H9 (cell line): ENCODE measurements at regions not wholly inside any gene's neighbourhood (a gene's known extent, or its start where the extent isn't known, plus 50 kb on each side); places are given as distances from the start of the nearest gene placed in this dataset.
A peak's percentile ranks its signal among the peaks of the same experiment; 100 is the strongest.

Experiments used
- DNase-seq: peaks from one replicate; pipeline ENCODE4 v3.0.0-alpha.2; 2017
- H2AFZ ChIP-seq: one replicate; pipeline ENCODE4 v1.6.1; 2013; ENCODE audit warnings: mild to moderate bottlenecking, low read length, control low read depth, moderate library complexity
- H2AK5ac ChIP-seq: 2 replicates; pipeline ENCODE4 v1.6.1; 2013; ENCODE audit warnings: low read length, control low read depth, mixed read lengths; ENCODE audit not compliant: insufficient read length
- H2BK120ac ChIP-seq: one replicate; pipeline ENCODE4 v1.6.1; 2013; ENCODE audit warnings: low read depth, mild to moderate bottlenecking, low read length, control low read depth, inconsistent platforms; ENCODE audit not compliant: poor library complexity, severe bottlenecking
- H2BK12ac ChIP-seq: 2 replicates; pipeline ENCODE4 v1.6.1; 2013; ENCODE audit warnings: low read length, control low read depth, mixed read lengths, low read depth; ENCODE audit not compliant: insufficient read length
- H2BK15ac ChIP-seq: 2 replicates; pipeline ENCODE4 v1.6.1; 2013; ENCODE audit warnings: low read depth, low read length, control low read depth
- H2BK20ac ChIP-seq: one replicate; pipeline ENCODE4 v1.6.1; 2013; ENCODE audit warnings: low read depth, mild to moderate bottlenecking, low read length, control low read depth, inconsistent platforms; ENCODE audit not compliant: poor library complexity, severe bottlenecking
- H2BK5ac ChIP-seq: 2 replicates; pipeline ENCODE4 v1.6.1; 2013; ENCODE audit warnings: low read length, control low read depth, mixed read lengths; ENCODE audit not compliant: insufficient read length
- H3K14ac ChIP-seq: 2 replicates; pipeline ENCODE4 v1.6.1; 2013; ENCODE audit warnings: low read length, control low read depth; ENCODE audit not compliant: insufficient read depth
- H3K18ac ChIP-seq: 2 replicates; pipeline ENCODE4 v1.6.1; 2013; ENCODE audit warnings: low read depth, mild to moderate bottlenecking, mixed read lengths, low read length, control low read depth; ENCODE audit not compliant: insufficient read length
- H3K23ac ChIP-seq: 2 replicates; pipeline ENCODE4 v1.6.1; 2013; ENCODE audit warnings: low read length, control low read depth, mixed read lengths, low read depth; ENCODE audit not compliant: insufficient read length
- H3K23me2 ChIP-seq: 2 replicates; pipeline ENCODE4 v1.6.1; 2013; ENCODE audit warnings: low read depth, mild to moderate bottlenecking, mixed read lengths, low read length, control low read depth; ENCODE audit not compliant: insufficient read length, poor library complexity, severe bottlenecking
- H3K27ac ChIP-seq: 2 replicates; pipeline ENCODE4 v1.5.1; 2013; ENCODE audit warnings: low read length, control low read depth, mixed read lengths, low read depth; ENCODE audit not compliant: insufficient read length
- H3K27me3 ChIP-seq: 2 replicates; pipeline ENCODE4 v1.6.1; 2013; ENCODE audit warnings: low read length, control low read depth, inconsistent platforms; ENCODE audit not compliant: insufficient read depth
- H3K4ac ChIP-seq: 2 replicates; pipeline ENCODE4 v1.6.1; 2013; ENCODE audit warnings: low read depth, mild to moderate bottlenecking, control low read depth, inconsistent platforms, low read length, moderate library complexity
- H3K4me1 ChIP-seq: 2 replicates; pipeline ENCODE4 v1.6.1; 2013; ENCODE audit warnings: low read length, control low read depth, inconsistent platforms; ENCODE audit not compliant: insufficient read depth
- H3K4me2 ChIP-seq: 2 replicates; pipeline ENCODE4 v1.6.1; 2013; ENCODE audit warnings: low read length, control low read depth, mixed read lengths; ENCODE audit not compliant: insufficient read length, insufficient read depth
- H3K56ac ChIP-seq: 2 replicates; pipeline ENCODE4 v1.6.1; 2013; ENCODE audit warnings: low read depth, mild to moderate bottlenecking, mixed read lengths, low read length, control low read depth; ENCODE audit not compliant: insufficient read length
- H3K79me1 ChIP-seq: 2 replicates; pipeline ENCODE4 v1.6.1; 2013; ENCODE audit warnings: low read depth, mild to moderate bottlenecking, moderate library complexity, low read length, control low read depth, inconsistent platforms; ENCODE audit not compliant: insufficient read depth, poor library complexity, severe bottlenecking
- H3K79me2 ChIP-seq: 2 replicates; pipeline ENCODE4 v1.6.1; 2013; ENCODE audit warnings: low read length, control low read depth, inconsistent platforms; ENCODE audit not compliant: insufficient read depth
- H3K9ac ChIP-seq: 2 replicates; pipeline ENCODE4 v1.6.1; 2013; ENCODE audit warnings: low read length, control low read depth, mixed read lengths; ENCODE audit not compliant: insufficient read length; ENCODE audit errors: extremely low read depth
- H3K9me3 ChIP-seq: one replicate; pipeline ENCODE4 v1.6.1; 2013; ENCODE audit warnings: low read depth, low read length, inconsistent platforms; ENCODE audit not compliant: control insufficient read depth
- H3T11ph ChIP-seq: one replicate; pipeline ENCODE4 v1.6.1; 2013; ENCODE audit warnings: mild to moderate bottlenecking, low read length, control low read depth, inconsistent platforms
- H4K20me1 ChIP-seq: one replicate; pipeline ENCODE4 v1.6.1; 2013; ENCODE audit not compliant: control insufficient read depth, insufficient read length, insufficient read depth
- H4K5ac ChIP-seq: 2 replicates; pipeline ENCODE4 v1.6.1; 2013; ENCODE audit warnings: low read depth, mild to moderate bottlenecking, mixed read lengths, low read length, control low read depth; ENCODE audit not compliant: insufficient read length
- H4K8ac ChIP-seq: replicated peaks from 2 replicates; pipeline ENCODE4 v1.6.1; 2013; ENCODE audit warnings: low read length, control low read depth, mixed read lengths, low read depth; ENCODE audit not compliant: insufficient read length
- H4K91ac ChIP-seq: 2 replicates; pipeline ENCODE4 v1.6.1; 2013; ENCODE audit warnings: low read depth, mild to moderate bottlenecking, moderate library complexity, mixed read lengths, low read length, control low read depth; ENCODE audit not compliant: insufficient read length
- H3K27ac Mint-ChIP-seq, 3 experiments: 2 replicates in 2 of 3; 3 replicates in 1 of 3; pipeline ENCODE4 v1.8.0; 2020 to 2021; ENCODE audit warnings: mixed read lengths in 3 of 3, mild to moderate bottlenecking in 1 of 3, moderate library complexity in 1 of 3
- H3K27me3 Mint-ChIP-seq: 2 replicates; pipeline ENCODE4 v1.8.0; 2021; ENCODE audit warnings: low read depth, mild to moderate bottlenecking, moderate library complexity, mixed read lengths
- H3K36me3 Mint-ChIP-seq, 3 experiments: 2 replicates in 2 of 3; 3 replicates in 1 of 3; pipeline ENCODE4 v1.8.0; 2020 to 2021; ENCODE audit warnings: low read depth in 3 of 3, mixed read lengths in 3 of 3; ENCODE audit not compliant: insufficient read depth in 1 of 3
- H3K4me1 Mint-ChIP-seq, 2 experiments: 2 replicates each; pipeline ENCODE4 v1.8.0; 2020; ENCODE audit warnings: mixed read lengths in 2 of 2
- H3K4me3 Mint-ChIP-seq, 2 experiments: 2 replicates in 1 of 2; 3 replicates in 1 of 2; pipeline ENCODE4 v1.8.0; 2020 to 2021; ENCODE audit warnings: mild to moderate bottlenecking in 2 of 2, mixed read lengths in 2 of 2, moderate library complexity in 1 of 2
- H3K9me3 Mint-ChIP-seq, 2 experiments: 2 replicates in 1 of 2; 3 replicates in 1 of 2; pipeline ENCODE4 v1.8.0; 2020; ENCODE audit warnings: mild to moderate bottlenecking in 2 of 2, mixed read lengths in 2 of 2, moderate library complexity in 1 of 2
- CTCF ChIP-seq: fragments of 200-600 bp; sonication (generic); conservative IDR thresholded peaks from 3 replicates; pipeline ENCODE4 v1.8.0; 2021; ENCODE audit warnings: antibody characterized with exemption, mild to moderate bottlenecking
- WGBS: extraction: QIAGEN DNeasy Blood & Tissue Kit; methylation state at CpG from one replicate; pipeline ENCODE4 v1.1.7; 2013; ENCODE audit warnings: missing lambda C conversion rate, low lambda C conversion rate, mixed read lengths; ENCODE audit not compliant: insufficient read length; ENCODE audit errors: extremely low coverage; 5-methylcytosine and 5-hydroxymethylcytosine counted together

- Histone ChIP-seq H3K56ac (no peak overlapping the region), H3K79me1 (no peaks in the 10 kb centered on the region), H3K23ac (no peak overlapping the region), H3K18ac (no peak overlapping the region), H3K23me2 (no peaks in the 10 kb centered on the region), H2AFZ (no peak overlapping the region), H3K79me2 (no peaks in the 10 kb centered on the region), H4K20me1 (no peaks in the 10 kb centered on the region), H4K91ac (no peak overlapping the region), H4K5ac (no peak overlapping the region), H2BK120ac (no peak overlapping the region), H2AK5ac (no peak overlapping the region), H3K9ac (no peak overlapping the region), H3K27ac (no peak overlapping the region), H3T11ph (no peak overlapping the region), H3K4ac (no peak overlapping the region), H2BK12ac (no peak overlapping the region), H2BK20ac (no peak overlapping the region), H4K8ac (no peak overlapping the region), H3K27me3 (no peaks in the 10 kb centered on the region), H2BK15ac (no peak overlapping the region), H3K9me3 (no peaks in the 10 kb centered on the region), H3K4me2 (no peak overlapping the region), H3K14ac (peak overlapping the region; percentile 15; the same call in 1 of the 2 replicates), H3K4me1 (peaks cover 20% of the 10 kb centered on the region; the same call in 1 of the 2 replicates), H2BK5ac (no peak overlapping the region)
- Mint-ChIP-seq H3K9me3 (peaks cover 0 to 2% of the 10 kb centered on the region in 2 experiments; a peak in 1 of 5 replicates), H3K27me3 (peaks cover 34% of the 10 kb centered on the region), H3K27ac (peak overlapping the region; percentile 48 to 89 (median 63); a peak in 3 of 7 replicates), H3K4me3 (no peak overlapping the region), H3K36me3 (no peaks in the 10 kb centered on the region), H3K4me1 (peaks cover 46 to 49% of the 10 kb centered on the region in 2 experiments)
- no peak for DNase-seq
- TF ChIP-seq CTCF: no peak
- no CpG with 5 or more reads among the region's 7 CpGs for WGBS
Measured at GRCh38 chr10:78552261-78552811, 516.4 kb upstream of the ZMIZ1 start.
